ENCODE measurements at regions not wholly inside any gene's neighbourhood (a gene's known extent, or its start where the extent isn't known, plus 50 kb on each side); places are given as distances from the start of the nearest gene placed in this dataset.

- Mint-ChIP-seq H3K4me1 (no peaks in the 10 kb centered on the region), H3K4me3 (no peak overlapping the region), H3K27ac (no peak overlapping the region), H3K9me3 (peaks cover 0 to 9% of the 10 kb centered on the region in 2 donors), H3K27me3 (no peaks in the 10 kb centered on the region)
- ATAC-seq (no peak), DNase-seq (no peak)
Measured at GRCh38 chrX:129235903-129236302, 287.4 kb downstream of the SMARCA1 start.

- DNase-seq (no peak), ATAC-seq (no peak)
- H3K4me3 Mint-ChIP-seq: no peak overlapping the region
- H3K4me1 Mint-ChIP-seq: no peaks in the 10 kb centered on the region
- H3K9me3 Mint-ChIP-seq: peaks cover 0 to 9% of the 10 kb centered on the region in 2 donors
- no peak overlapping the region for H3K27ac Mint-ChIP-seq
- no peaks in the 10 kb centered on the region for H3K27me3 Mint-ChIP-seq
Measured at GRCh38 chrX:129233786-129234185, 289.5 kb downstream of the SMARCA1 start.

GRCh38 chrX:129230850-129231512 lies 292.3 kb downstream of the SMARCA1 start:
- no peak overlapping the region for H3K27ac Mint-ChIP-seq
- no peak for DNase-seq
- ATAC-seq: no peak
- no peak overlapping the region for H3K4me3 Mint-ChIP-seq
- H3K9me3 Mint-ChIP-seq: no peaks in the 10 kb centered on the region
- H3K4me1 Mint-ChIP-seq: no peaks in the 10 kb centered on the region
- H3K27me3 Mint-ChIP-seq: no peaks in the 10 kb centered on the region

GRCh38 chrX:129230168-129230567 lies 293.1 kb downstream of the SMARCA1 start:
- DNase-seq: no peak
- H3K27me3 Mint-ChIP-seq: no peaks in the 10 kb centered on the region
- no peak overlapping the region for H3K4me3 Mint-ChIP-seq
- H3K4me1 Mint-ChIP-seq: no peaks in the 10 kb centered on the region
- no peaks in the 10 kb centered on the region for H3K9me3 Mint-ChIP-seq
- H3K27ac Mint-ChIP-seq: no peak overlapping the region
- ATAC-seq: no peak

- ATAC-seq (no peak), DNase-seq (no peak)
- Mint-ChIP-seq H3K27me3 (no peaks in the 10 kb centered on the region), H3K4me1 (no peaks in the 10 kb centered on the region), H3K4me3 (no peak overlapping the region), H3K27ac (no peak overlapping the region), H3K9me3 (no peaks in the 10 kb centered on the region)
Measured at GRCh38 chrX:129227366-129227765, 295.9 kb downstream of the SMARCA1 start.

GRCh38 chrX:129193357-129193756 lies 329.9 kb downstream of the SMARCA1 start:
- Mint-ChIP-seq H3K4me1 (no peaks in the 10 kb centered on the region), H3K27ac (no peak overlapping the region), H3K27me3 (no peaks in the 10 kb centered on the region), H3K4me3 (no peak overlapping the region), H3K9me3 (no peaks in the 10 kb centered on the region)
- no peak for ATAC-seq
- DNase-seq: no peak

GRCh38 chrX:129188231-129188630 lies 335.1 kb downstream of the SMARCA1 start:
- Mint-ChIP-seq H3K27me3 (no peaks in the 10 kb centered on the region), H3K4me1 (no peaks in the 10 kb centered on the region), H3K4me3 (no peak overlapping the region), H3K27ac (no peak overlapping the region), H3K9me3 (no peaks in the 10 kb centered on the region)
- ATAC-seq (no peak), DNase-seq (no peak)

- ATAC-seq: no peak
- no peaks in the 10 kb centered on the region for H3K4me1 Mint-ChIP-seq
Measured at GRCh38 chrX:129176710-129177109, 346.6 kb downstream of the SMARCA1 start.

GRCh38 chrX:129161108-129161507 lies 362.2 kb downstream of the SMARCA1 start:
- H3K4me1 Mint-ChIP-seq: no peaks in the 10 kb centered on the region
- H3K27me3 Mint-ChIP-seq: no peaks in the 10 kb centered on the region
- H3K9me3 Mint-ChIP-seq: no peaks in the 10 kb centered on the region
- ATAC-seq (no peak), DNase-seq (no peak)
- H3K27ac Mint-ChIP-seq: no peak overlapping the region
- H3K4me3 Mint-ChIP-seq: no peak overlapping the region

More at GRCh38 chrX:129176710-129177109, 346.6 kb downstream of the SMARCA1 start:
- Mint-ChIP-seq H3K27ac (no peak overlapping the region), H3K27me3 (no peaks in the 10 kb centered on the region), H3K4me3 (no peak overlapping the region), H3K9me3 (peaks cover 0 to 5% of the 10 kb centered on the region in 2 donors)
- no peak for DNase-seq

- no peaks in the 10 kb centered on the region for H3K27me3 Mint-ChIP-seq
- no peaks in the 10 kb centered on the region for H3K9me3 Mint-ChIP-seq
- DNase-seq (no peak), ATAC-seq (no peak)
- no peak overlapping the region for H3K27ac Mint-ChIP-seq
- no peak overlapping the region for H3K4me3 Mint-ChIP-seq
- no peaks in the 10 kb centered on the region for H3K4me1 Mint-ChIP-seq
Measured at GRCh38 chrX:129158505-129158904, 364.8 kb downstream of the SMARCA1 start.

- Mint-ChIP-seq H3K9me3 (no peaks in the 10 kb centered on the region), H3K27me3 (no peaks in the 10 kb centered on the region), H3K4me1 (no peaks in the 10 kb centered on the region)
Measured at GRCh38 chrX:129145840-129146272, 377.4 kb downstream of the SMARCA1 start.

GRCh38 chrX:129145385-129145784 lies 377.9 kb downstream of the SMARCA1 start:
- Mint-ChIP-seq H3K9me3 (no peaks in the 10 kb centered on the region), H3K27me3 (no peaks in the 10 kb centered on the region), H3K4me3 (no peak overlapping the region), H3K4me1 (no peaks in the 10 kb centered on the region), H3K27ac (no peak overlapping the region)
- DNase-seq: no peak
- ATAC-seq: no peak

More at GRCh38 chrX:129145840-129146272, 377.4 kb downstream of the SMARCA1 start:
- H3K4me3 Mint-ChIP-seq: no peak overlapping the region
- no peak overlapping the region for H3K27ac Mint-ChIP-seq
- DNase-seq (no peak), ATAC-seq (no peak)

GRCh38 chrX:129144172-129145038 lies 378.9 kb downstream of the SMARCA1 start:
- no peak overlapping the region for H3K4me3 Mint-ChIP-seq
- H3K27me3 Mint-ChIP-seq: no peaks in the 10 kb centered on the region
- no peaks in the 10 kb centered on the region for H3K4me1 Mint-ChIP-seq
- no peak for ATAC-seq
- no peaks in the 10 kb centered on the region for H3K9me3 Mint-ChIP-seq
- no peak overlapping the region for H3K27ac Mint-ChIP-seq
- DNase-seq: no peak

GRCh38 chrX:129139837-129140598 lies 383.3 kb downstream of the SMARCA1 start:
- H3K27me3 Mint-ChIP-seq: no peaks in the 10 kb centered on the region
- H3K9me3 Mint-ChIP-seq: no peaks in the 10 kb centered on the region
- ATAC-seq (no peak), DNase-seq (no peak)
- no peaks in the 10 kb centered on the region for H3K4me1 Mint-ChIP-seq
- H3K4me3 Mint-ChIP-seq: no peak overlapping the region
- no peak overlapping the region for H3K27ac Mint-ChIP-seq

GRCh38 chrX:129125122-129125914 lies 398.0 kb downstream of the SMARCA1 start:
- ATAC-seq (no peak), DNase-seq (no peak)
- Mint-ChIP-seq H3K27me3 (no peaks in the 10 kb centered on the region), H3K9me3 (no peaks in the 10 kb centered on the region), H3K4me1 (no peaks in the 10 kb centered on the region), H3K4me3 (no peak overlapping the region), H3K27ac (no peak overlapping the region)
